ENCODE measurements at regions not wholly inside any gene's neighbourhood (a gene's known extent, or its start where the extent isn't known, plus 50 kb on each side); places are given as distances from the start of the nearest gene placed in this dataset.

DNA sequence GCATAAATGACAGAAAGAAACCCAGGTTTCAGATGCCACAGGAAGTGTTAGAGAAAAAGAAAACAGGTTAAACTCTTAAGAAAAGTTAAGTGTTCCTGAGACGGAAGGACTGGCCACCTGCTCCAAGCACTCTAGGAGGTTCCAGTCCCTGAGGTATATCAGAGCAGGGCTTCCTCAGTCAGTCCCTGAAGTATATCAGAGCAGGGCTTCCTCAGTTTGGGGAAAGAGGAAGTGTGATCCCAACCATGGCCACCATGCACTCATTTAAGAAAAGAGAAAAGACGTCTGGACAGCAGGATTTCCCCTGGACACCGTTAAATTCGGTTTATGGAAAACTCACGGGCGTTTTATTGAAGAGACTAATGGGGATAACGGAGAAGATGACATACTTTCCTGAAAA lies 133.4 kb upstream of the PFKP start:
- TF ChIP-seq POLR2AphosphoS5 (IDR thresholded peaks at IDR 0.05; ENCODE audit: low read depth, low read length) (no peak), POLR2A (IDR thresholded peaks at IDR 0.05; ENCODE audit: low read depth, low read length) (no peak)

All from GM12892 (cell line).